Fibroblast of pulmonary artery (primary cell): ENCODE measurements at regions not wholly inside any gene's neighbourhood (a gene's known extent, or its start where the extent isn't known, plus 50 kb on each side); places are given as distances from the start of the nearest gene placed in this dataset.

Experiments used
- DNase-seq: peaks from one replicate; pipeline ENCODE4 v3.0.0-alpha.2; 2010; ENCODE audit warnings: low read depth
- H3K4me3 ChIP-seq: replicated peaks from 2 replicates; pipeline ENCODE4 v1.5.1; 2011; ENCODE audit warnings: low read depth, mild to moderate bottlenecking, control low read depth, low read length, moderate library complexity
- CTCF ChIP-seq: IDR thresholded peaks from 2 replicates; pipeline ENCODE4 v1.5.1; 2011; ENCODE audit warnings: mild to moderate bottlenecking, control low read depth, low read length, inconsistent platforms; ENCODE audit errors: missing control alignments

- no peak overlapping the region for H3K4me3 ChIP-seq
- peak; percentile 1 for DNase-seq
- TF ChIP-seq CTCF = peak; percentile 38
Observed at GRCh38 chr6:40852779-40853373, 186.1 kb downstream of the UNC5CL start.

- H3K4me3 ChIP-seq = no peak overlapping the region
- DNase-seq = no peak
- TF ChIP-seq CTCF = no peak
Observed at GRCh38 chr6:40849546-40849945, 189.5 kb downstream of the UNC5CL start.

GRCh38 chr6:40848868-40849514 is 190.0 kb downstream of the UNC5CL start:
- no peak for TF ChIP-seq CTCF
- no peak for DNase-seq
- no peak overlapping the region for H3K4me3 ChIP-seq

- TF ChIP-seq CTCF = no peak
- H3K4me3 ChIP-seq = no peak overlapping the region
- no peak for DNase-seq
Observed at GRCh38 chr6:40848038-40848437, 191.0 kb downstream of the UNC5CL start.

- peak; percentile 59 for DNase-seq
- peak; percentile 70 for TF ChIP-seq CTCF
- H3K4me3 ChIP-seq = no peak overlapping the region
Observed at GRCh38 chr6:40845553-40845952, 193.5 kb downstream of the UNC5CL start.

GRCh38 chr6:40844246-40844645 is 194.8 kb downstream of the UNC5CL start:
- no peak overlapping the region for H3K4me3 ChIP-seq
- no peak for TF ChIP-seq CTCF
- DNase-seq = no peak

- TF ChIP-seq CTCF = no peak
- no peak overlapping the region for H3K4me3 ChIP-seq
- no peak for DNase-seq
Observed at GRCh38 chr6:40841721-40842120, 197.3 kb downstream of the UNC5CL start.
